WTC11 (cell line): ENCODE measurements at regions not wholly inside any gene's neighbourhood (a gene's known extent, or its start where the extent isn't known, plus 50 kb on each side); places are given as distances from the start of the nearest gene placed in this dataset.

ENCODE experiments used
- CTCF ChIP-seq: fragments of 200-600 bp; IDR thresholded peaks from 2 replicates; pipeline ENCODE4 v1.8.0; 2022; ENCODE audit warnings: antibody characterized with exemption
- ESRRA ChIP-seq: sonication (generic); formaldehyde crosslinking; IDR thresholded peaks from 2 replicates; pipeline ENCODE4 v1.8.1; 2022; ENCODE audit warnings: mild to moderate bottlenecking, missing genetic modification reagents, borderline replicate concordance
- HMGXB4 ChIP-seq: sonication (generic); formaldehyde crosslinking; IDR thresholded peaks from 2 replicates; pipeline ENCODE4 v1.8.1; 2023; ENCODE audit warnings: mild to moderate bottlenecking, moderate library complexity, missing genetic modification reagents
- MXD4 ChIP-seq: fragments of 250-450 bp; sonication (Bioruptor Pico); IDR thresholded peaks from 2 replicates; pipeline ENCODE4 v1.8.0; 2021; ENCODE audit warnings: mild to moderate bottlenecking, moderate library complexity, borderline replicate concordance
- SMAD4 ChIP-seq: sonication (generic); formaldehyde crosslinking; IDR thresholded peaks from 2 replicates; pipeline ENCODE4 v1.8.0; 2022; ENCODE audit warnings: mild to moderate bottlenecking, missing genetic modification reagents
- TP53 ChIP-seq: sonication (generic); formaldehyde crosslinking; IDR thresholded peaks from 2 replicates; pipeline ENCODE4 v1.8.1; 2023; ENCODE audit warnings: mild to moderate bottlenecking, missing genetic modification reagents
- ZNF263 ChIP-seq: sonication (generic); formaldehyde crosslinking; IDR thresholded peaks from 2 replicates; pipeline ENCODE4 v1.8.1; 2022; ENCODE audit warnings: low read depth, mild to moderate bottlenecking, moderate library complexity, missing genetic modification reagents
- TF ChIP-seq, protein P1 (sequence below): sonication (generic); formaldehyde crosslinking; IDR thresholded peaks from 2 replicates; pipeline ENCODE4 v1.8.1; 2022; ENCODE audit warnings: missing genetic modification reagents, borderline replicate concordance
- TF ChIP-seq, protein P2 (sequence below): sonication (generic); formaldehyde crosslinking; IDR thresholded peaks from 2 replicates; pipeline ENCODE4 v1.8.0; 2022; ENCODE audit warnings: mild to moderate bottlenecking, missing genetic modification reagents

DNA sequence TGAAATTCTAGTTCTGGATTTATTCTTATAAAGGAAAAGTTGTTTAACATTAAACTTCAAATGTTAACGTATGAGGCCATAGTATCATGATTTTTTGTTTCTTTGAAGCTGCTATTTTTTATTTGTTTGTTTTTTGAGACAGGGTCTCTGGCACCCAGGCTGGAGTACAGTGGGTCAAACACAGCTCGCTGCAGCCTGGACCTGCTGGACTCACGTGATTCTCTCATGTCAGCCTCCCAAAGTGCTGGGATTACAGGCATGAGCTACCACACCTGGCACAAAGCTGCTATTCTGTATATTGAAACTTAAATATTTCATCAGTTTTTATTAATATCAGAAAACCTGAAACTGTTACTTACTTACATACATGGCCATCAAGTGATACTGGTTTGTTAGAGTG is 89.5 kb upstream of the RPRM start:
- TF ChIP-seq, protein P1, sequence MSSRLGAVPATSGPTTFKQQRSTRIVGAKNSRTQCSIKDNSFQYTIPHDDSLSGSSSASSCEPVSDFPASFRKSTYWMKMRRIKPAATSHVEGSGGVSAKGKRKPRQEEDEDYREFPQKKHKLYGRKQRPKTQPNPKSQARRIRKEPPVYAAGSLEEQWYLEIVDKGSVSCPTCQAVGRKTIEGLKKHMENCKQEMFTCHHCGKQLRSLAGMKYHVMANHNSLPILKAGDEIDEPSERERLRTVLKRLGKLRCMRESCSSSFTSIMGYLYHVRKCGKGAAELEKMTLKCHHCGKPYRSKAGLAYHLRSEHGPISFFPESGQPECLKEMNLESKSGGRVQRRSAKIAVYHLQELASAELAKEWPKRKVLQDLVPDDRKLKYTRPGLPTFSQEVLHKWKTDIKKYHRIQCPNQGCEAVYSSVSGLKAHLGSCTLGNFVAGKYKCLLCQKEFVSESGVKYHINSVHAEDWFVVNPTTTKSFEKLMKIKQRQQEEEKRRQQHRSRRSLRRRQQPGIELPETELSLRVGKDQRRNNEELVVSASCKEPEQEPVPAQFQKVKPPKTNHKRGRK (CRISPR knock-in tag): no peak
- no peak for TF ChIP-seq MXD4 (CRISPR knock-in tag)
- TF ChIP-seq CTCF: no peak
- no peak for TF ChIP-seq TP53
- TF ChIP-seq HMGXB4 (CRISPR knock-in tag): no peak
- TF ChIP-seq, protein P2, sequence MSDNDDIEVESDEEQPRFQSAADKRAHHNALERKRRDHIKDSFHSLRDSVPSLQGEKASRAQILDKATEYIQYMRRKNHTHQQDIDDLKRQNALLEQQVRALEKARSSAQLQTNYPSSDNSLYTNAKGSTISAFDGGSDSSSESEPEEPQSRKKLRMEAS: no peak
- no peak for TF ChIP-seq ESRRA (CRISPR knock-in tag)
- no peak for TF ChIP-seq SMAD4
- no peak for TF ChIP-seq ZNF263 (CRISPR knock-in tag)
